Mesenchymal stem cell (in vitro differentiated cells and primary cell): ENCODE measurements at regions not wholly inside any gene's neighbourhood (a gene's known extent, or its start where the extent isn't known, plus 50 kb on each side); places are given as distances from the start of the nearest gene placed in this dataset.

Source experiments
- DNase-seq: peaks from one replicate; pipeline ENCODE4 v3.0.0-alpha.2; 2013
- H2AFZ ChIP-seq: one replicate; pipeline ENCODE4 v1.6.1; 2013; ENCODE audit warnings: low read depth, mild to moderate bottlenecking, control low read depth, inconsistent platforms, low read length, moderate library complexity
- H2AK5ac ChIP-seq: 2 replicates; pipeline ENCODE4 v1.6.1; 2013; ENCODE audit warnings: low read length, moderate library complexity, mild to moderate bottlenecking, inconsistent platforms; ENCODE audit not compliant: severe bottlenecking
- H2BK120ac ChIP-seq: one replicate; pipeline ENCODE4 v1.6.1; 2013; ENCODE audit warnings: low read depth, mild to moderate bottlenecking, inconsistent platforms, low read length, moderate library complexity
- H2BK12ac ChIP-seq, 2 experiments: one replicate each; pipeline ENCODE4 v1.6.1; 2013; ENCODE audit warnings: inconsistent platforms in 2 of 2, low read length in 2 of 2, mild to moderate bottlenecking in 2 of 2, moderate library complexity in 2 of 2, control low read depth in 1 of 2
- H2BK15ac ChIP-seq: one replicate; pipeline ENCODE4 v1.6.1; 2013; ENCODE audit warnings: mild to moderate bottlenecking, low read depth, inconsistent platforms; ENCODE audit not compliant: poor library complexity, severe bottlenecking
- H2BK5ac ChIP-seq: 2 replicates; pipeline ENCODE4 v1.6.1; 2013; ENCODE audit warnings: low read depth, mild to moderate bottlenecking, low read length, control low read depth, inconsistent platforms; ENCODE audit not compliant: poor library complexity, severe bottlenecking
- H3K14ac ChIP-seq, 2 experiments: one replicate each; pipeline ENCODE4 v1.6.1; 2013; ENCODE audit warnings: inconsistent platforms in 2 of 2, low read length in 2 of 2, control low read depth in 1 of 2, mild to moderate bottlenecking in 1 of 2, moderate library complexity in 1 of 2
- H3K18ac ChIP-seq, 2 experiments: one replicate each; pipeline ENCODE4 v1.6.1; 2013; ENCODE audit warnings: inconsistent platforms in 2 of 2, low read length in 2 of 2, control low read depth in 1 of 2, low read depth in 1 of 2, mild to moderate bottlenecking in 1 of 2
- H3K23ac ChIP-seq, 2 experiments: one replicate each; pipeline ENCODE4 v1.6.1; 2013; ENCODE audit warnings: inconsistent platforms in 2 of 2, low read length in 2 of 2, mild to moderate bottlenecking in 2 of 2, moderate library complexity in 2 of 2, control low read depth in 1 of 2
- H3K27ac ChIP-seq: 2 replicates; pipeline ENCODE4 v1.5.1; 2013; ENCODE audit warnings: mild to moderate bottlenecking, moderate library complexity, low read length, control low read depth, inconsistent platforms; ENCODE audit not compliant: poor library complexity, severe bottlenecking
- H3K27me3 ChIP-seq, 2 experiments: 2 replicates each; pipeline versions ENCODE4 v1.6.1 to v1.7.0; 2013; ENCODE audit warnings: low read length in 2 of 2, mild to moderate bottlenecking in 2 of 2, moderate library complexity in 2 of 2, control low read depth in 1 of 2, inconsistent platforms in 1 of 2; ENCODE audit not compliant: control insufficient read depth in 1 of 2, insufficient read depth in 1 of 2
- H3K36me3 ChIP-seq, 2 experiments: 2 replicates each; pipeline versions ENCODE4 v1.6.1 to v1.7.0; 2013; ENCODE audit warnings: low read length in 2 of 2, control low read depth in 1 of 2, inconsistent platforms in 1 of 2, low read depth in 1 of 2, mild to moderate bottlenecking in 1 of 2; ENCODE audit not compliant: insufficient read depth in 2 of 2, control insufficient read depth in 1 of 2
- H3K4ac ChIP-seq, 2 experiments: one replicate each; pipeline ENCODE4 v1.6.1; 2013; ENCODE audit warnings: inconsistent platforms in 2 of 2, low read length in 2 of 2, mild to moderate bottlenecking in 2 of 2, moderate library complexity in 2 of 2, control low read depth in 1 of 2, low read depth in 1 of 2
- H3K4me1 ChIP-seq: 2 replicates; pipeline ENCODE4 v1.6.1; 2013; ENCODE audit warnings: low read depth, low read length, control low read depth; ENCODE audit not compliant: control insufficient read depth, insufficient read depth
- H3K4me2 ChIP-seq: 2 replicates; pipeline ENCODE4 v1.6.1; 2013; ENCODE audit warnings: low read length, mild to moderate bottlenecking, inconsistent platforms; ENCODE audit not compliant: poor library complexity, severe bottlenecking
- H3K4me3 ChIP-seq, 2 experiments: 2 replicates each; pipeline versions ENCODE4 v1.5.1 to v1.7.0; 2013; ENCODE audit warnings: low read length in 2 of 2, mild to moderate bottlenecking in 2 of 2, control low read depth in 1 of 2, low read depth in 1 of 2; ENCODE audit not compliant: insufficient read depth in 1 of 2
- H3K79me1 ChIP-seq: replicated peaks from 2 replicates; pipeline ENCODE4 v1.6.1; 2013; ENCODE audit warnings: mild to moderate bottlenecking, control low read depth, low read length, inconsistent platforms; ENCODE audit not compliant: poor library complexity, severe bottlenecking
- H3K9ac ChIP-seq: 2 replicates; pipeline ENCODE4 v1.7.0; 2013; ENCODE audit warnings: mild to moderate bottlenecking, low read length, moderate library complexity
- H3K9me3 ChIP-seq: 2 replicates; pipeline ENCODE4 v1.7.0; 2013; ENCODE audit warnings: mild to moderate bottlenecking, low read length; ENCODE audit not compliant: control insufficient read depth
- H4K8ac ChIP-seq: one replicate; pipeline ENCODE4 v1.6.1; 2013; ENCODE audit warnings: inconsistent platforms, mild to moderate bottlenecking, low read length, moderate library complexity
- H4K91ac ChIP-seq: one replicate; pipeline ENCODE4 v1.6.1; 2013; ENCODE audit warnings: mild to moderate bottlenecking, low read length, inconsistent platforms
- WGBS: methylation state at CpG from one replicate; pipeline ENCODE4 v1.1.7; 2013; ENCODE audit warnings: mixed read lengths; 5-methylcytosine and 5-hydroxymethylcytosine counted together

- Histone ChIP-seq H3K18ac (no peak overlapping the region), H3K4me2 (no peak overlapping the region), H3K9me3 (no peaks in the 10 kb centered on the region), H3K36me3 (no peaks in the 10 kb centered on the region), H3K79me1 (no peaks in the 10 kb centered on the region), H2BK12ac (no peak overlapping the region), H2AFZ (no peak overlapping the region), H3K23ac (no peak overlapping the region), H2AK5ac (no peak overlapping the region), H3K4ac (no peak overlapping the region), H4K8ac (no peak overlapping the region), H2BK15ac (no peak overlapping the region), H3K4me1 (no peaks in the 10 kb centered on the region), H3K9ac (no peak overlapping the region), H2BK120ac (no peak overlapping the region), H3K27me3 (no peaks in the 10 kb centered on the region), H3K4me3 (no peak overlapping the region), H4K91ac (no peak overlapping the region), H3K14ac (no peak overlapping the region), H3K27ac (no peak overlapping the region), H2BK5ac (no peak overlapping the region)
- DNase-seq = no peak
- 94% methylated on average over 6 of the region's 8 CpGs for WGBS
These were observed 365.9 kb downstream of the JRKL start for GRCh38 chr11:96755752-96756151.

- Histone ChIP-seq H2BK12ac (no peak overlapping the region), H2AK5ac (no peak overlapping the region), H3K14ac (no peak overlapping the region), H2BK120ac (no peak overlapping the region), H4K91ac (no peak overlapping the region), H3K79me1 (no peaks in the 10 kb centered on the region), H2BK5ac (no peak overlapping the region), H3K9me3 (no peaks in the 10 kb centered on the region), H3K36me3 (no peaks in the 10 kb centered on the region), H3K4me2 (no peak overlapping the region), H3K27me3 (no peaks in the 10 kb centered on the region), H2AFZ (no peak overlapping the region), H3K18ac (no peak overlapping the region), H4K8ac (no peak overlapping the region), H3K4me3 (no peak overlapping the region), H3K4ac (no peak overlapping the region), H3K27ac (no peak overlapping the region), H2BK15ac (no peak overlapping the region), H3K9ac (no peak overlapping the region), H3K23ac (no peak overlapping the region), H3K4me1 (no peaks in the 10 kb centered on the region)
- 31% methylated on average over 1 of the region's 1 CpG for WGBS
- no peak for DNase-seq
These were observed 369.1 kb downstream of the JRKL start for GRCh38 chr11:96758957-96759356.

- Histone ChIP-seq H3K14ac (no peak overlapping the region), H3K4ac (no peak overlapping the region), H3K4me1 (no peaks in the 10 kb centered on the region), H3K36me3 (no peaks in the 10 kb centered on the region), H4K91ac (no peak overlapping the region), H4K8ac (no peak overlapping the region), H3K18ac (no peak overlapping the region), H3K27me3 (no peaks in the 10 kb centered on the region), H3K9ac (no peak overlapping the region), H2BK15ac (no peak overlapping the region), H3K9me3 (no peaks in the 10 kb centered on the region), H3K23ac (no peak overlapping the region), H2AK5ac (no peak overlapping the region), H2BK120ac (no peak overlapping the region), H3K4me2 (no peak overlapping the region), H3K4me3 (no peak overlapping the region), H3K27ac (no peak overlapping the region), H2BK5ac (no peak overlapping the region), H3K79me1 (no peaks in the 10 kb centered on the region), H2BK12ac (no peak overlapping the region), H2AFZ (no peak overlapping the region)
- no CpG with 5 or more reads among the region's 2 CpGs for WGBS
- no peak for DNase-seq
These were observed 370.5 kb downstream of the JRKL start for GRCh38 chr11:96760306-96760705.

- H3K18ac ChIP-seq = no peak overlapping the region
- H3K4me2 ChIP-seq = no peak overlapping the region
- H3K9ac ChIP-seq = no peak overlapping the region
- no peak overlapping the region for H4K8ac ChIP-seq
- no peaks in the 10 kb centered on the region for H3K27me3 ChIP-seq
- H3K4ac ChIP-seq = no peak overlapping the region
- H2BK120ac ChIP-seq = no peak overlapping the region
- no peak overlapping the region for H2AFZ ChIP-seq
- no peak overlapping the region for H3K27ac ChIP-seq
- no peak overlapping the region for H2BK12ac ChIP-seq
- H3K4me3 ChIP-seq = no peak overlapping the region
- DNase-seq = no peak
- H3K4me1 ChIP-seq = no peaks in the 10 kb centered on the region
- no peak overlapping the region for H3K23ac ChIP-seq
- no peaks in the 10 kb centered on the region for H3K36me3 ChIP-seq
- H2AK5ac ChIP-seq = no peak overlapping the region
- no peak overlapping the region for H2BK15ac ChIP-seq
- H2BK5ac ChIP-seq = no peak overlapping the region
- H3K79me1 ChIP-seq = no peaks in the 10 kb centered on the region
- H3K14ac ChIP-seq = no peak overlapping the region
- H3K9me3 ChIP-seq = no peaks in the 10 kb centered on the region
- H4K91ac ChIP-seq = no peak overlapping the region
These were observed 371.0 kb downstream of the JRKL start for GRCh38 chr11:96760815-96761214.
